Ammon's horn (tissue), 1 donor: ENCODE measurements at regions not wholly inside any gene's neighbourhood (a gene's known extent, or its start where the extent isn't known, plus 50 kb on each side); places are given as distances from the start of the nearest gene placed in this dataset.

Experiments
- DNase-seq: peaks from one replicate; pipeline ENCODE4 v3.0.0-alpha.2; 2016; ENCODE audit warnings: low spot score

GRCh38 chr1:214928574-214928973, 154.0 kb upstream of the KCNK2 start:
- DNase-seq, result no peak

DNA sequence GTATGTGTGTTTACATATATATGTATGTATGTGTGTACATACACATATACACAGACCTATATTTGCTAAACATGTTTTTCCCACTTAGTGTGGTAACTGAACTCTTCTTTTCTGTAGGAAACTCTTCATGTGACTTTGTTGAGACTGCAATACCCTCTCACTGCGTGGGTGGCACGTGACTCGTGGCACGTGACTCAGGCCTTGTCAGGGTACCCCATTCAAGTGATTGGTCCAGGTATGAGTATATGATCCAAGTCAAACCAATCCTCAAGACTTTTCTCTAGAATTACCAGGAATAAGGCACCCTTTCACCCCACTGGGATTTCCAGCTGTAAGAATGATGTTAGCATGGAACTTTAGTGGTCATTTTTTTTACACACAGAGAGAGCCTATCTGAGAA, 149.2 kb upstream of the KCNK2 start:
- DNase-seq, result no peak

- DNase-seq, result peak; percentile 5
These were observed 148.5 kb upstream of the KCNK2 start for GRCh38 chr1:214934045-214934444.

GRCh38 chr1:214935258-214935657, 147.3 kb upstream of the KCNK2 start:
- no peak for DNase-seq

GRCh38 chr1:214939180-214939579, 143.4 kb upstream of the KCNK2 start:
- DNase-seq, result no peak

DNA sequence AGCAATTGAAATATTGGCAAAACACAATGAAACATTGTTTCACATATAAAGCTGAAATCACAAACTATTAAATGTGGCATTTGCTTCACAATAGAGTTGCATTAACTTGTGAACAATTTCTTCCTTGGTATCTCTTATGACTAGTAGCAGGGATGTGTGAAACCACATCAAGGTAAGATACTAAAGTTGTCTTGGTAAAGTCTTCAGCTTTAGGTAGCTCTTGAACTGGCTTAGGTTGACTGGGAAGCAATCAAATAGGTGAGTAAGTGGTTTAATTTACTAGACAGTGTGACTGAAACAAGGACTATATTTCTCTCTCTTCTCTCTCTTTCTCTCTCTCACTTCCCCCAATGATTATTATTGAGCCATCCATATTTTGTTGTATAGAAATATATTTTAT, 141.5 kb upstream of the KCNK2 start:
- DNase-seq, result no peak

GRCh38 chr1:214943054-214943453, 139.5 kb upstream of the KCNK2 start:
- DNase-seq, result no peak

DNA sequence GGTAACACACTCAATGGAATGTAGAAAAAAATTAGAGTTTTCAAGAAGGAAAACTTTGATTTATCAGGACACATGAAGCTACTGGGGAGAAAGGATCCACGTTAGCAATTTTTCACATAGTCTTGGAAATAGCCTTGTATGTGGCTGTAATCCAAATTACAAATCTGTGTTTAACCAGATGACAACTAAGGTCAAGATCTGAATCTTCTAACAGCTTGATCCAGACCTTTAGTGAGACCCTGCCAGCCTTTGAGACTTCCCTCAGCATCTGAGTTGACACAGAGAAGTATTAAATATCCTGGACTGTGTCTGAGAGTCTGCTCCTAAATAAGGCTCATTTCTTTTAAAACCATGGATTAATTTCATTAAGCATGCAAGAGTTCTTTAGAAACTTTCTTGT, 135.9 kb upstream of the KCNK2 start:
- no peak for DNase-seq

- no peak for DNase-seq
These were observed 129.9 kb upstream of the KCNK2 start for GRCh38 chr1:214952648-214953047.

- no peak for DNase-seq
These were observed 128.5 kb upstream of the KCNK2 start for GRCh38 chr1:214953901-214954616.

- DNase-seq, result no peak
These were observed 128.0 kb upstream of the KCNK2 start for GRCh38 chr1:214954617-214954949.

DNA sequence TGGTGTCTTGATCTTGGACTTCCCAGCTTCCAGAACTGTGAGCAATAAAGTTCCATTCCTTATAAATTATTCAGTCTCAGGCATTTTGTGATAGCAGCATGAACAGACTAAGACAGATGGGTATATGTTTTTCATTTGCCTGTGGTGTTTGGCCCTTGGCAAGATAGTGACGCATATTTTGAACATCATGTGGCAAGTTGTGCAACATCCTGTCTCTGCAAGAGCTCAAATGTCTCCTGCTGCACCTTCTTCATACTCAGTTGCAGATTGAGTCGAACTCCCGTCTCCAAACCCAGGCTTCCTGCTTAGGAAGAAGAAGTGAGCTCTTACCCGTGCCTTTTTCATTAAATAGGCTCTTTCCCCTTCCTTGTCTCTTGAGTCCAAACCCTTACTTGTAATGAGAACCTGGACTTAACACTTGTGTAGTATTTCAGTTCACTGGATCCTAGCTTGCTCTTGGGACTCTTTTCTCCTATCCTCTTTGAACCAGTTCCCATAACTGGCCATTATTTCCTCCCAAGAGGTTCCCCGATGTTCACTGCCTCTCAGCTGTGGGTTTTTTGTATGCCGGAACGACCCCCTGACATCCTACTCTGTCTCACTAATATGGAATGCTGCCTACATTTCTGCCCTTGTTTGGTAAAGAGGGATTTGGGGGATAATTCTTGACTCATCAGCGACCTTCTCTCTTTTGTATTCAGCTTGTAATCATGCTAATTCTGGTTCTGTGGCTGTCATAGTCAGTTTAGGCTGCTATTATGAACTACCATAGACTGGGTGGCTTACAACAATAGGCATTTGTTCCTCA, 125.0 kb upstream of the KCNK2 start:
- peak; percentile 14 for DNase-seq

DNA sequence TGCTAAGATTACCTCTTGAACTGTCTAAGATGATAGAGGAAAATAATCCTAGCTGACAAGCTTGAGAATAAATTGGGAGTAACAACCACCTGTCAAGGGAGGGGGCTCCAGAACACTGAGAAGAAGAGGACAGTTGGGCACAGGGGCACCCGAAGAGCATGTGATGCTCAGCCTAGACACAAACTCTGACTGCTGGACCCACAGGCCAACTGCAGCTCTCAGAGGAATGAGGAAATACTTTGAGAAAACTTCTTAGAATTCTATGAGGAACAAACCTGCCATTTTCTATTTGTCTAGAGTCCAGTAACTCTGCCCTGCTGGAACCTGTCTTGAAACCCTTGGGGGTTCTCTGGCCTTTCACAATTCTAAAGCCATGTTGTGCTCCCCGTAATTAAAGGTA, 124.1 kb upstream of the KCNK2 start:
- DNase-seq, result no peak

- peak; percentile 59 for DNase-seq
These were observed 116.2 kb upstream of the KCNK2 start for GRCh38 chr1:214966346-214966745.

DNA sequence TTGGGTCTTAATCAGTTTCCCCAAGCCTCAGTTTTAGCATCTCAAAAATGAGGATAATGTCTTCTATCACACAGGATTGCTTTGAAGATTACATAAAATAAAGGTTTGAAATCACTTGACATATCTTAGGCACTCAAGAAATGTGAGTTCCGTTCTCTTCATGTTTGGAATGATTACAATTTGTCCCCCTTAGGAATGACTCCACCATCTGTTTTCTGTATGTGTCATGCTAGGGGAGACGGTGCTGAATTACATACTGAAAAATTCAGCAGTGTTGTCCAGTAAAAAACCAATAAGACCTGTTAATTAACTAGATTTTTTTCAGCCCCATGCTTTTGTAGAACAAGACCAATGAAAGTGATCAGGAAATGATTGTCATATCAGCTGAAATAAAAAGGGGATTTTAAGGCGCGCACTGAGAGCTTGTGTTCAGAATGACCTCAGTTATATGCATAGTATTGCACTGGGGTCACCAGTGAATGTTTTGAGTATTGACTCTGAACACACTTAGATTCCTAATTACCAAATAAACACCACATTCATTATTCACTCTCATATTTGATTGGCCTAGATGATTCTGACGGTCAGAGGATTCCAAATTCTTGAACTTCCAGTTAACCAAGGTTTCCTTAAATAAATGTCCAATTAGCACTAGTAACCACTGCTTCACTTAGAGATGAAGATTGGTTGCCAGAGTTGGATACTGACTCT, 114.5 kb upstream of the KCNK2 start:
- DNase-seq, result no peak

DNA sequence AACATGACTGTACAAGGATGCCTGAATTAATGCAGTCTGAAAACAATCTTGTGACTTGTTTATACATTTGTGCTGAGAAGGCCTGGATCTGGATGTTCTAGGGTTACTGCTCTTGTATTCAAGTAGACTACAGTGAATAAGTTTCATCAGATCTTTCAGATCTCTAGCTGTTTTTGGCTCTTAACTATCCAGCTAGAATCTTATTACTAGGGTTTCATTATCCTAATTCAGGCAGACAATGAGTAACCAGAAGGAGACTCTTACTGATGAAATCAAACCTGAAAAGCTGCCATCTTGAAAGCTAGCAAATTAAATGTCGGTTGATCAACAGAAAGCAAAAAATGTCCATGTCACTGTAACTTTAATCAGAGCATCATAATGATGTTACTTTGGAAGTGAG, 112.5 kb upstream of the KCNK2 start:
- no peak for DNase-seq

DNA sequence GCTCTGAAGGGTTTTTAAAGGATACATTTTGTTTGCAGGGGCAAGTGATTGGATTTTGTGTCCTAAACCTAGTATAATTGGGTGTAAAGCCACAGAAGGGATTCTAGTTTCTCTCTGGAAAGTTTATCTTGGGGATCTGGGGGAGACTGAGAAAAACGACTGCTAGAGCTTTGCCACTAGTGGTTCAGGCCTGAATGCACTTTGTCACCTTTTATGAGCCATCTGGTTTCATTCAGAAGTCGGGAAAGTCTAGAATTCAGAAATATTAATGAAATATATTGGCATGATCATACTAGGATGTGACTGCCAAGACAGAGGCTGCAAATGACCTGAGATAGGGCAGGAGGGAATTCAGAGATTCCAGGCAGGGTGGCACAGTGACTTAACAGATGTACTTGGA, 111.5 kb upstream of the KCNK2 start:
- DNase-seq, result no peak

DNA sequence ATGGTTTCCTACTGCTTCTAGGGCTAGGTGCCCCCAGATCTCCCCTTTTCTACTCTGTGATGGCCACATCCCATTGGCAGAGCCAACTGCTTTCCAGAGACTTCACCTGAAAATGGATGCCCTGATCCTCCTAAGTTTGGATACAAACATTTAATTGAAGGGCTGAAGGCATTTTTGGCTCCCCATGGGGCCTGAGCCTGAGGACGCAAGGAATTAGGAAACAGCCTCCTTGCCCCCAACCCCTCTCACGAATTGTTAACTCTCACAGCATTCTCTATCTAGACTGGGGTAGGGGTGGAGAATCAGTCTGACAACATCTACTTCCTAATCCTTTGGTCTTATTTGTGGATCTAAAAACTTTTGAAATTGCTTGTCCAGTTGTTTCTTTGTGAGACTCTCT, 108.5 kb upstream of the KCNK2 start:
- no peak for DNase-seq

DNA sequence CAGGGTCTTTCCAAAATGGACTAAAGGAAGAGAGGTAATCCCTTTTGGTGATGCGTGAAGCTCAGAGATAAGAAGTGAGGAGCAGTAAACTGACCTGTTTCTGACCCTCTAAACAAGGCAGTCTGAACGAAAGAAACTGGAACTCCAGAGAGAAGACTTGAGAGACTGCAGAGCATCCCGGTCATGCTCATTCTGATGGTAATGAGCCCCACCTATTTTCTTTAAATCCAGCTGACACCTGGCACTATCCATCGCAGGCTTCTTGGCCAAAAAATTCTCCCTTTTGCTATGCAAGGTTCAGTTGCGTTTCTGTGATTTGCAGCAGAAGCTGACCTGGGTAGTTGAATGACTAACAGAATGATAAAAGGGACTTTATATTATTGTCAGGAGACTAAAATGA, 105.9 kb upstream of the KCNK2 start:
- no peak for DNase-seq

DNA sequence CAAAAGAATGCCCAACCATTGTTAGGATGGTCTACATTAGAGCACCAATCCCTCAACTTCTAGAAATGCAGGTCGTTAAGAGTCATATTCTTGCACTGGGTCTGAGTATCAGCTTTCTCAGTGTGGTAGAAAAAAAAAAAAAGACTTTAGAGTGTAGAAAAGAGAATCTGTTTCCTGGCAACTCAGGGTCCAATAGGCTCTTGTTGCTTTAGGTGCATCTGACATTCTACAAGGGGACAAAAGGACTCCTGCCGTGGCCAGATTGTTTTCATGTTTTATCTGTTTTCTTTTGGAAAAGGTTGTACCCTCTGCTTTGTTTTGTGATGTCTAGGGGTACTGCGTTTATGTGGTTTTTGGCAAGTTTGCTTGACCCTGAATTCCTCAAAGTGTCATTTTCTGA, 105.4 kb upstream of the KCNK2 start:
- no peak for DNase-seq

- DNase-seq, result no peak
These were observed 104.7 kb upstream of the KCNK2 start for GRCh38 chr1:214977700-214978374.

GRCh38 chr1:214979191-214979590, 103.3 kb upstream of the KCNK2 start:
- DNase-seq, result no peak

DNA sequence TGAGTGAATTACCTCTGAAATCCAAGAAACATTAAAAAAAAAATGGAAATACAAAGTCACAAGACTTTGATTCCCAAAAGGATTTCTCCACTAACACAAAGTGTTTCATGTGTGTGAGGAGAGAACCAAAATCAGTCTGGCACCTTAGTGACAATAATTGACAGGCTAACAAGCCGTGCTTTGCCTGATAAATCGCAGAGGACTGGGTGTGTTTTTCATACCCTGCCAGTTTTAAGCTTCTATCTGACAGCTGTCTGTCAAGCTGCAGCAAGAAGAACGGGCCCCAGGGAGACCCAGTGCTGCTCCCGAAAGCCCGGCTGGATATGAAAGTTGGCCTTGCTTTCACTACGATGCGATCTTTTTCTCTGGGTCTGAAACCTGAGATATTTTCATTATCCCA, 101.6 kb upstream of the KCNK2 start:
- DNase-seq, result no peak
